ENCODE measurements at regions not wholly inside any gene's neighbourhood (a gene's known extent, or its start where the extent isn't known, plus 50 kb on each side); places are given as distances from the start of the nearest gene placed in this dataset.

DNA sequence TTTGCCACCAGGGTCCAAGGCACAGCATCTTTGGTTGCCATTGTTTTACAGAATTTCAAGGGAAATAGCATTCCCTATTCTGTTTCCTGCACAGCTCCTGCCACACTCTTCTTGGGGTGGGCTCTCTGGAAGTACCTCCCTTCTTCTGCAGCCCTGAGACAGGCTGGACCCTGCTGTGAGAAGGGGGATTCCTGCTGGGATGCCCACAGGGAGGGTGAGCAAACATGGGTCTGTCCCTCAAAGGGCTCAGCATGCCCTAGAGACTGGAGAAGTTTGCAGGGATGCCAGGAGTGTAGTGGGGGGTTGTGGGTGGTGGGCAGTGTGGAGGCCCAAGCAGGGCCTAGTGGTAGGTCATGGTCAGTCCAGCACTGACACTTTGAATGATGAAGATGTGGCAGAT lies 222.2 kb upstream of the GPR26 start:
- Histone ChIP-seq H3K4me3 (replicated peaks in 1 of 3; ENCODE audit: insufficient read depth in 1 of 3, low read depth in 1 of 3, low read length in 3 of 3) (no peak overlapping the region), H3K36me3 (ENCODE audit: control insufficient read depth in 2 of 2, extremely low read depth in 1 of 2, insufficient read depth in 2 of 2, low read length in 2 of 2) (no peaks in the 10 kb centered on the region), H3K9ac (replicated peaks; ENCODE audit: extremely low read depth, insufficient read depth, low read length) (no peak overlapping the region), H3K9me1 (replicated peaks; ENCODE audit: control insufficient read depth, extremely low read depth, insufficient read depth, low read length) (no peaks in the 10 kb centered on the region), H3K4me2 (ENCODE audit: insufficient read depth, low read length) (no peak overlapping the region), H3K27me3 (ENCODE audit: control insufficient read depth in 2 of 2, insufficient read depth in 2 of 2, low read length in 2 of 2) (no peaks in the 10 kb centered on the region), H3K79me2 (ENCODE audit: control insufficient read depth, insufficient read depth, low read length) (no peaks in the 10 kb centered on the region), H3K9me3 (replicated peaks; ENCODE audit: control insufficient read depth, insufficient read depth, low read length) (no peaks in the 10 kb centered on the region), H3K4me1 (ENCODE audit: control insufficient read depth, extremely low read depth, insufficient read depth, low read length) (no peaks in the 10 kb centered on the region), H3K27ac (ENCODE audit: insufficient read depth, low read depth, low read length) (no peak overlapping the region), H2AFZ (ENCODE audit: low read depth, low read length) (no peak overlapping the region), H4K20me1 (replicated peaks; ENCODE audit: control insufficient read depth, extremely low read depth, insufficient read depth, low read length) (no peaks in the 10 kb centered on the region)
- DNase-seq (ENCODE audit: low read depth, low spot score) = no peak
- ChIA-PET CTCF (no interaction called here), POLR2A (no interaction called here)
- intact Hi-C loops (cut with micrococcal nuclease) = no loop called here
- TF ChIP-seq EZH2 (IDR thresholded peaks at IDR 0.05; ENCODE audit: borderline replicate concordance, low read depth, low read length, severe bottlenecking) = no peak
- no peak for TF ChIP-seq GATA2 (IDR thresholded peaks at IDR 0.05; ENCODE audit: insufficient read depth, insufficient read length, low read depth, low read length)
- TF ChIP-seq, protein P1, sequence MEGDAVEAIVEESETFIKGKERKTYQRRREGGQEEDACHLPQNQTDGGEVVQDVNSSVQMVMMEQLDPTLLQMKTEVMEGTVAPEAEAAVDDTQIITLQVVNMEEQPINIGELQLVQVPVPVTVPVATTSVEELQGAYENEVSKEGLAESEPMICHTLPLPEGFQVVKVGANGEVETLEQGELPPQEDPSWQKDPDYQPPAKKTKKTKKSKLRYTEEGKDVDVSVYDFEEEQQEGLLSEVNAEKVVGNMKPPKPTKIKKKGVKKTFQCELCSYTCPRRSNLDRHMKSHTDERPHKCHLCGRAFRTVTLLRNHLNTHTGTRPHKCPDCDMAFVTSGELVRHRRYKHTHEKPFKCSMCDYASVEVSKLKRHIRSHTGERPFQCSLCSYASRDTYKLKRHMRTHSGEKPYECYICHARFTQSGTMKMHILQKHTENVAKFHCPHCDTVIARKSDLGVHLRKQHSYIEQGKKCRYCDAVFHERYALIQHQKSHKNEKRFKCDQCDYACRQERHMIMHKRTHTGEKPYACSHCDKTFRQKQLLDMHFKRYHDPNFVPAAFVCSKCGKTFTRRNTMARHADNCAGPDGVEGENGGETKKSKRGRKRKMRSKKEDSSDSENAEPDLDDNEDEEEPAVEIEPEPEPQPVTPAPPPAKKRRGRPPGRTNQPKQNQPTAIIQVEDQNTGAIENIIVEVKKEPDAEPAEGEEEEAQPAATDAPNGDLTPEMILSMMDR (IDR thresholded peaks at IDR 0.05; ENCODE audit: extremely low read depth in 1 of 2, insufficient read depth in 1 of 2, low read depth in 1 of 2, low read length in 2 of 2) = no peak
- no peak for TF ChIP-seq POLR2AphosphoS5 (IDR thresholded peaks at IDR 0.05; ENCODE audit: insufficient read depth, low read depth, low read length)
- BruUV-seq (replicated peaks) = no TSS peak
- dilution Hi-C loops (cut with MboI; ENCODE audit: extremely low pct_ligation_motif_present, low sequenced_read_pairs) = no loop called here
- no peak for FAIRE-seq

DNA sequence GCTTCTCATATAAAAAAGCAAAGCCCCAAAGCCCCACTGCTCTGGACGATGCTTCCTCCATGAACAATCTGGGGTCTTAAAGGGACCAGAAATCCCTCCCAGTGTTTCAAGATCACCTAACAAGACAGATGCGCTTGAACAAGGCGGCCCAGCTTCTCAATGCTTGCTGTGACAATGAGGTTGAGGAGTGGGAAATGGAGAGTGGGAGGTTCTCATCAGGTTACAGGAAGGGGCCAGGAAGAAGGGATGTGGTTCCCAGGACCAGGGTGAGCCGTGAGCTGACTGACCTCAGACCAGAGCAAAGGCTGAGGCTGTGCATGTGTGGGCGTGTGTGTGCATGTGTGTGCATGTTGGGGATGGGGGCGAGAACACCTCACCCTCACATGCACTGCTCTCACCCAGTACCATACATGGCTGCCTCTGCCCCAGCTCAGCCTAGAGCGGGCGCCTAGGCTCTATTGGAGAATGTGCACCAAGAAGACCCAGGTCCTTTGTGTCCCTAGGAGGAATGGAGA lies 220.8 kb upstream of the GPR26 start:
- no peaks in the 10 kb centered on the region for H3K9me1 ChIP-seq (replicated peaks; ENCODE audit: control insufficient read depth, extremely low read depth, insufficient read depth, low read length)
- no peaks in the 10 kb centered on the region for H3K79me2 ChIP-seq (ENCODE audit: control insufficient read depth, insufficient read depth, low read length)
- H2AFZ ChIP-seq (ENCODE audit: low read depth, low read length) = no peak overlapping the region
- H3K27ac ChIP-seq (ENCODE audit: insufficient read depth, low read depth, low read length) = no peak overlapping the region
- CTCF ChIA-PET = no interaction called here
- POLR2A ChIA-PET = no interaction called here
- H3K9ac ChIP-seq (replicated peaks; ENCODE audit: extremely low read depth, insufficient read depth, low read length) = no peak overlapping the region
- FAIRE-seq (no peak), DNase-seq (ENCODE audit: low read depth, low spot score) (no peak)
- no peaks in the 10 kb centered on the region for H4K20me1 ChIP-seq (replicated peaks; ENCODE audit: control insufficient read depth, extremely low read depth, insufficient read depth, low read length)
- H3K9me3 ChIP-seq (replicated peaks; ENCODE audit: control insufficient read depth, insufficient read depth, low read length) = no peaks in the 10 kb centered on the region
- H3K4me1 ChIP-seq (ENCODE audit: control insufficient read depth, extremely low read depth, insufficient read depth, low read length) = no peaks in the 10 kb centered on the region
- dilution Hi-C loops (cut with MboI; ENCODE audit: extremely low pct_ligation_motif_present, low sequenced_read_pairs) (no loop called here), intact Hi-C loops (cut with micrococcal nuclease) (no loop called here)
- no TSS peak for BruUV-seq (replicated peaks)
- TF ChIP-seq FOS (IDR thresholded peaks at IDR 0.05; ENCODE audit: borderline replicate concordance, insufficient read depth, low read length) = no peak
- TF ChIP-seq EZH2 (IDR thresholded peaks at IDR 0.05; ENCODE audit: borderline replicate concordance, low read depth, low read length, severe bottlenecking) = no peak
- TF ChIP-seq, protein P2, sequence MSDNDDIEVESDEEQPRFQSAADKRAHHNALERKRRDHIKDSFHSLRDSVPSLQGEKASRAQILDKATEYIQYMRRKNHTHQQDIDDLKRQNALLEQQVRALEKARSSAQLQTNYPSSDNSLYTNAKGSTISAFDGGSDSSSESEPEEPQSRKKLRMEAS (IDR thresholded peaks at IDR 0.05; ENCODE audit: insufficient read depth, insufficient read length) = no peak
- no peak for TF ChIP-seq GATA2 (IDR thresholded peaks at IDR 0.05; ENCODE audit: insufficient read depth, insufficient read length, low read depth, low read length)
- no peak for TF ChIP-seq MYC (IDR thresholded peaks at IDR 0.05; ENCODE audit: low read depth, low read length)
- TF ChIP-seq POLR2A (IDR thresholded peaks at IDR 0.05; ENCODE audit: low read depth, low read length) = no peak
- TF ChIP-seq JUN (IDR thresholded peaks at IDR 0.05; ENCODE audit: borderline replicate concordance, insufficient read depth, insufficient read length, low read depth) = no peak
- no peak for TF ChIP-seq POLR2AphosphoS5 (IDR thresholded peaks at IDR 0.05; ENCODE audit: insufficient read depth, low read depth, low read length)
- TF ChIP-seq, protein P1 (IDR thresholded peaks at IDR 0.05; ENCODE audit: extremely low read depth in 1 of 2, insufficient read depth in 1 of 2, low read depth in 1 of 2, low read length in 2 of 2) = no peak
- H3K27me3 ChIP-seq (ENCODE audit: control insufficient read depth in 2 of 2, insufficient read depth in 2 of 2, low read length in 2 of 2) = no peaks in the 10 kb centered on the region
- H3K4me2 ChIP-seq (ENCODE audit: insufficient read depth, low read length) = no peak overlapping the region
- no peaks in the 10 kb centered on the region for H3K36me3 ChIP-seq (ENCODE audit: control insufficient read depth in 2 of 2, extremely low read depth in 1 of 2, insufficient read depth in 2 of 2, low read length in 2 of 2)
- H3K4me3 ChIP-seq (replicated peaks in 1 of 3; ENCODE audit: insufficient read depth in 1 of 3, low read depth in 1 of 3, low read length in 3 of 3) = no peak overlapping the region
